ENCODE measurements at regions not wholly inside any gene's neighbourhood (a gene's known extent, or its start where the extent isn't known, plus 50 kb on each side); places are given as distances from the start of the nearest gene placed in this dataset.
A peak's percentile ranks its signal among the peaks of the same experiment; 100 is the strongest.
"Not testable (repeated sequence)": the region's sequence is repeated elsewhere in the genome, so short reads cannot be mapped to it uniquely, and the experiment has no call there.

GRCh38 chr7:84722734-84723133, 464.1 kb downstream of the SEMA3D start:
- H3K4me3 ChIP-seq = no peak overlapping the region
- H3K36me3 ChIP-seq = no peaks in the 10 kb centered on the region
- DNase-seq = no peak
- H3K9me3 ChIP-seq = no peaks in the 10 kb centered on the region
- H3K27me3 ChIP-seq = no peaks in the 10 kb centered on the region

DNA sequence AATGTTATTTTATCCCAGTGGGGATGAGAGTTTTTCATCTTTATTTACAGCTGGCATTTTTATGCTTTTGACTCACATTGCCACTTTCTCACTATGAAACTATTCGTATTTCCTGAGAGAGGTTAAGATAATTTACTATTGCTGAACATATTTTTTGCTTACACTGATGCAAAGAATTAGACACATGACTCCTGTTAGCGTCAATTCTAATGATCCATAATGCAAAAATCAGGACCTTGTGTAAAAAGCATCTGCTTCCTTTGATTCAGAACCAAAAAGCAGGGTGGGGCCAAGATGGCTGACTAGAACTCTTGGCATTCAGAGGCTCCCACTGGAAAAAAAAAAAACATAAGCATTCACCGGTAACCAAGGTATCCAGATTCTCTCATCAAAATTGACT, 464.8 kb downstream of the SEMA3D start:
- no peak for DNase-seq
- Histone ChIP-seq H3K36me3 (no peaks in the 10 kb centered on the region), H3K27me3 (no peaks in the 10 kb centered on the region), H3K4me3 (no peak overlapping the region), H3K9me3 (no peaks in the 10 kb centered on the region)

DNA sequence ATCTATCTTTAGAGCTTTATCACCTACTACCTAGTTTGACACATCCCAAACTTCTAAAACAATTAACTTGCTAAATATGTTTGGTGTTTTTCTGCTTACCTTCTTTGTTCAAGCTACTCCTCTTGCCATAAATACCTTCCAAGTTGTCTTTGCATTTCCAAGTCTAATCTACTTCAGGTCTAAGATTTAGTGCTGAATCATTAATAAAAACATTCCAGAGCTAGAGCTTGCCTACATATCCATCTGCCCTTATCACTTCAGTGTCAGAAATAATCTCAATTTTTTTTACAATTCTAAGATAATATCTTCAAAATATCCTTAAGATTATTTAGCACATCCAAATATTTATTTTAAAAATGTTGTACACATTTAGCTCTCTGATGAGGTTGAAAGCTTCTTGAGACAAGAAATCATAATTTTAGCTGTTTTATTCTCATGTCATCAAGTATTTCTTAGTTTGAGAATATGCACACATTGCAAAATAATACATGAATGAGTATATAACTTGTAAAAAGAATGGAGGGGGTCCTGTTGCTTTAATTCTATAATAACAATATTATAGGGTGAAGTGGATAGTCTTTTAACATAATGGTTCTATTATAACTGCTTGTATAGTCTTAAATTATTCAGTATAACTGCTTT, 466.3 kb downstream of the SEMA3D start:
- H3K27me3 ChIP-seq = no peaks in the 10 kb centered on the region
- H3K9me3 ChIP-seq = no peaks in the 10 kb centered on the region
- no peak overlapping the region for H3K4me3 ChIP-seq
- no peak for DNase-seq
- H3K36me3 ChIP-seq = no peaks in the 10 kb centered on the region

GRCh38 chr7:84714765-84715164, 472.1 kb downstream of the SEMA3D start:
- DNase-seq = no peak
- Histone ChIP-seq H3K9me3 (no peaks in the 10 kb centered on the region), H3K4me3 (no peak overlapping the region), H3K27me3 (no peaks in the 10 kb centered on the region), H3K36me3 (no peaks in the 10 kb centered on the region)

GRCh38 chr7:84712374-84713121, 474.3 kb downstream of the SEMA3D start:
- H3K4me3 ChIP-seq = no peak overlapping the region
- H3K9me3 ChIP-seq = no peaks in the 10 kb centered on the region
- no peaks in the 10 kb centered on the region for H3K36me3 ChIP-seq
- peak; percentile 3 for DNase-seq
- no peaks in the 10 kb centered on the region for H3K27me3 ChIP-seq

DNA sequence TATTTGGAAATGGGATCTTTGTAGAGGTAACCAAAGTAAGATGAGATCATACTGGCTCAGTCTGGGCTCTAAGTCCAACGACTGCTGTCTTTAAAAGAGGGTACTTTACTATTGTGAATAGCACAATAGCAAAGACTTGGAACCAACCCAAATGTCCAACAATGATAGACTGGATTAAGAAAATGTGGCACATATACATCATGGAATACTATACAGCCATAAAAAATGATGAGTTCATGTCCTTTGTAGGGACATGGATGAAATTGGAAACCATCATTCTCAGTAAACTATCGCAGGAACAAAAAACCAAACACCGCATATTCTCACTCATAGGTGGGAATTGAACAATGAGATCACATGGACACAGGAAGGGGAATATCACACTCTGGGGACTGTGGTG, 476.3 kb downstream of the SEMA3D start:
- DNase-seq, H3K4me3 ChIP-seq, H3K36me3 ChIP-seq, H3K9me3 ChIP-seq, H3K27me3 ChIP-seq: not testable (repeated sequence)

- DNase-seq = peak; percentile 1
- H3K36me3 ChIP-seq = no peaks in the 10 kb centered on the region
- H3K9me3 ChIP-seq = no peaks in the 10 kb centered on the region
- no peak overlapping the region for H3K4me3 ChIP-seq
- no peaks in the 10 kb centered on the region for H3K27me3 ChIP-seq
Observed at GRCh38 chr7:84705706-84706105, 481.1 kb downstream of the SEMA3D start.

- no peak for DNase-seq
- H3K4me3 ChIP-seq = no peak overlapping the region
- no peaks in the 10 kb centered on the region for H3K9me3 ChIP-seq
- H3K36me3 ChIP-seq = no peaks in the 10 kb centered on the region
- no peaks in the 10 kb centered on the region for H3K27me3 ChIP-seq
Observed at GRCh38 chr7:84705079-84705478, 481.8 kb downstream of the SEMA3D start.

DNA sequence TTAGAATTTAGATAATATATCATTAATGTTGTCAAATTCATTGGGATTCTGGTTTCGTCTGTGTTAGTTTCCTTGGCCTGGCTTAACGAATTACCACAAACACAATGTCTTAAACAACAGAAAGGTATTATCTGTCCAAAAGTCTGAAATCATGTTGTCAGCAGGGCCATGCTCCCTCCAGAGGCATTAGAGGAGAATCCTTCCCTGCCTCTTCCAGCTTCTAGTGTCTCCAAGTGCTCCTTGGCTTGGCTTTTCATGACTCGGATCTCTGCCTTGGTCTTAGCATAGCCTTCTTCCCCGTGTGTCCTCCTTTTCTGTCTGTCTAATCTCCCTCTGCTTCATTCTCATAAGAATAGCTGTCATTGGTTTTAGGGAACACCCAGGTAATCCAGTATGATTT, 482.5 kb downstream of the SEMA3D start:
- H3K36me3 ChIP-seq = no peaks in the 10 kb centered on the region; the same call in 1 of the 2 replicates
- DNase-seq = no peak
- no peaks in the 10 kb centered on the region for H3K27me3 ChIP-seq
- no peaks in the 10 kb centered on the region for H3K9me3 ChIP-seq
- no peak overlapping the region for H3K4me3 ChIP-seq

GRCh38 chr7:84701524-84702306, 485.1 kb downstream of the SEMA3D start:
- peak; percentile 84 for DNase-seq
- Histone ChIP-seq H3K9me3 (no peaks in the 10 kb centered on the region), H3K36me3 (no peaks in the 10 kb centered on the region; the same call in 1 of the 2 replicates), H3K27me3 (no peaks in the 10 kb centered on the region), H3K4me3 (no peak overlapping the region)

DNA sequence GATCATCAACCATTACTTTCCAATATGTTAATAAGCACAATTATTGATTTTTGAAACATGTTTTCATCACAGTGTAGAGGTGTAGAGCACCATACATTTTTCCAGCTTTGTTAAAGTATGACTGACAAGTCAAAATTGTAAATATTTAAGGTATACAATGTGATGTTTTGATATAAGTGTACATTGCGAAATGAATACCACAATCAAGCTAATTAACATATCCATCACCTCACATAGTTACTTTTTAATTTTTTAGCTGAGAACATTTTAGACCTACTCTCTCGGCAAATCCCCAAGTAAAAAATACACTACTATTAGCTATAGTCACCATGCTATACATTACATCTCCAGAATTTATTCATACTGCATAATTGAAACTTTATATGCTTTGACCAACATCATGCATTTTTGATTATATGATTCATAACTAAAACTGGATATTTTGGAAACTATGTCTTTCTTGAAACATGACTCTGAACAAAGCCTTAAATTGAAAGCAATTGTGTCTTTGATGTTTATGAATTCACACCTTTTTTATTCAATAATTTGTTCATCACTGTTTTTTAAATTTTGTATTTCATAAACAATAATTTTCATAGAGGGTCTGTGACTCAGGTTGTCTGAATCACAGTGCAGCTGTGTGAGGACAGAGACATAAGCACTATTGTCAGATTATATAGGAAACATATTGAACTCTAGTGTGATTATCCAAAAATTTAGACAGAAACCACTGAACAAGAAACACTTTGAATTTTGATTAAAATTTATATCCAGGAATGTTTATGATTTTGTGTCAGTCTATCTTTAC, 486.1 kb downstream of the SEMA3D start:
- Histone ChIP-seq H3K4me3 (no peak overlapping the region), H3K36me3 (no peaks in the 10 kb centered on the region; the same call in 1 of the 2 replicates), H3K9me3 (no peaks in the 10 kb centered on the region; the same call in 1 of the 2 replicates), H3K27me3 (no peaks in the 10 kb centered on the region)
- no peak for DNase-seq

DNA sequence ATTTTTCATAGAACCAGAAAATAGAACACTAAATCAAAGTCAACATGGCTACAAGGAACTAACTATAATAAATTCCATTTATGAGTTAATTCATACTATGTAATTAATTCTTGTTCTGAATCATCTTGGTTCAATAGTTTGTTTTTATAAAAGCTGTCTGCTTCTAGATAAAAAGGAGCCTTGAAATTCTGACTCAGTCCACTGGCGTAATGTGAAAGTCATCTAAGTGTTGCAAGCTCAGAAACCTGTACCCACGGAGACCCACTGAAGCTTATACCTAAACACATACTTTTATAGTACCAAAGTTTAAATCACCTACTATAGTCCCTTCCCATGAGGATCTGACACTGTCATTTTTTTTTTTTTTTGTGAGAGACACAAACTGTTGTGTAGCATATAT, 489.4 kb downstream of the SEMA3D start:
- DNase-seq = peak; percentile 25
- H3K27me3 ChIP-seq = no peaks in the 10 kb centered on the region
- H3K9me3 ChIP-seq = no peaks in the 10 kb centered on the region; the same call in 1 of the 2 replicates
- H3K4me3 ChIP-seq = no peak overlapping the region
- H3K36me3 ChIP-seq = no peaks in the 10 kb centered on the region; the same call in 1 of the 2 replicates

DNA sequence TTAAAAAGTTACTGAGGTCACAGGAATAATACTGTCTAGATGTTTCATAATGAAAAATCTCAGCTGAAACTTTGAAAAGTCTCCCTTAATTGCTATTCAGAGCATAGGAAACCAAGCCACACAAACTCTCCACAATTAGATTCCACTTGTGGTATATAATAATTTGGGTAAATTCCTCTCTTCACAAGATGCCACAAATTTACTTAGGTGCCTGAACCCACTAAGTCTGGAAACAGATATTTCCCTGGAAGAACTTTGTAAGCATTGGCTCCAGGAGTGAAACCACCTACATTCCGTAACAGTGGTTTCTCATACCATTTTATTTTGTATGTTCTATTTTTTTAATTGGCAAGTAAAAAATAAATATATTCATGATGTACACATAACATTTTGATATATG, 493.4 kb downstream of the SEMA3D start:
- H3K4me3 ChIP-seq = no peak overlapping the region
- no peaks in the 10 kb centered on the region for H3K27me3 ChIP-seq
- H3K9me3 ChIP-seq = no peaks in the 10 kb centered on the region; the same call in 1 of the 2 replicates
- no peaks in the 10 kb centered on the region for H3K36me3 ChIP-seq
- no peak for DNase-seq

GRCh38 chr7:84688671-84689070, 494.1 kb upstream of the SEMA3A start:
- H3K27me3 ChIP-seq = no peaks in the 10 kb centered on the region
- DNase-seq = no peak
- H3K4me3 ChIP-seq = no peak overlapping the region
- no peaks in the 10 kb centered on the region for H3K9me3 ChIP-seq
- no peaks in the 10 kb centered on the region for H3K36me3 ChIP-seq

DNA sequence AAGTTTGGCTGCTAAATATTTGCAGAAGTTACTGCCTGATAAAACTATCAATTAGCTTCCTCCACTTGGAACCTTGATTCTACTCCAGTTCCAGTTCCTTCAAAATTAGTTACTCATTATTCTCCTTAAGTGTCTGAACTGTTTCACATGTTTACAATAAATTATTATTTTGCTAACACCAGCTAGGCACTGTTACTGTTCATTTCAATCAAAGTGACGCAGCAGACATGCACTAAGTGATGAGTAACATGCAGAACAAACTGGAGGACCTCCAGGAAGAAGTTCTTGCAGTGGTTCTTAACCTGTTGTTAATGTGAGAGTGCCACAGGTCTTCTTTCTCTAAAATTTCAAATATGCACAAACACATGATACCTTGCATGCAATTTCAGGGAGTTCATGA, 491.8 kb upstream of the SEMA3A start:
- no peak for DNase-seq
- H3K4me3 ChIP-seq = no peak overlapping the region
- H3K36me3 ChIP-seq = no peaks in the 10 kb centered on the region
- H3K9me3 ChIP-seq = no peaks in the 10 kb centered on the region
- H3K27me3 ChIP-seq = no peaks in the 10 kb centered on the region

- no peaks in the 10 kb centered on the region for H3K9me3 ChIP-seq
- H3K27me3 ChIP-seq = no peaks in the 10 kb centered on the region
- no peaks in the 10 kb centered on the region for H3K36me3 ChIP-seq
- no peak for DNase-seq
- H3K4me3 ChIP-seq = no peak overlapping the region
Observed at GRCh38 chr7:84684836-84685480, 490.4 kb upstream of the SEMA3A start.
